Esophagus squamous epithelium (tissue), 4 donors: ENCODE measurements at regions not wholly inside any gene's neighbourhood (a gene's known extent, or its start where the extent isn't known, plus 50 kb on each side); places are given as distances from the start of the nearest gene placed in this dataset.

Experiments used
- CTCF ChIP-seq, 6 experiments: fragments of 450-650 bp in 4 of 6; fragments of 200-600 bp in 2 of 6; sonication (generic) in 2 of 6; IDR thresholded peaks; one replicate each; pipeline ENCODE4 v1.5.1; 2016 to 2019; ENCODE audit warnings: antibody characterized with exemption in 6 of 6, mild to moderate bottlenecking in 4 of 6, moderate library complexity in 4 of 6
- POLR2A ChIP-seq, 4 donors: fragments of 450-650 bp; IDR thresholded peaks; one replicate each; pipeline ENCODE4 v1.6.1; 2017; ENCODE audit warnings: antibody characterized with exemption in 4 of 4, mild to moderate bottlenecking in 4 of 4, moderate library complexity in 3 of 4

GRCh38 chr16:6946802-6947201, 385.8 kb upstream of the RBFOX1 start:
- no peak for TF ChIP-seq CTCF (IDR thresholded peaks at IDR 0.05)
- no peak for TF ChIP-seq POLR2A (IDR thresholded peaks at IDR 0.05)
